ENCODE measurements at regions not wholly inside any gene's neighbourhood (a gene's known extent, or its start where the extent isn't known, plus 50 kb on each side); places are given as distances from the start of the nearest gene placed in this dataset.

DNA sequence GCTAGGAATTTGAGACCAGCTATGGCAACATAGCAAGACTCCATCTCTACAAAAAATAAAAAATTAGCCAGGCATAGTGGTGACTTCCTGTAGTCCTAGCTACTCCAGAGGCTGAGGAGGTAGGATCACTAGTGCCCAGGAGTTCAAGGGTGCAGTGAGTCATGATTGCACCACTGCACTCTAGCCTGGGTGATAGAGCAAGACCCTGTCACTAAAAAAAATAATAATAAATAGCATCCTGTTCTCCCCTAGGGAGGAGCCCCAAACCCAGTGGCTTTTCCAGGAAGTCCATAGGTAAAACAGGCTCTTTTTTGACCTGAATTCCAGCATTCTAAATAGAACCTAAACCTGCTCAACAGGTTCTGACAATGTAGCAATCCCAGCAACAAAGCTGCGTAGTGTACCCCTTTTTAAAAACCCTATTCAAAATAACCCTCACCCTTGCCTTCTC is 192.0 kb downstream of the ALDH8A1 start:
- FAIRE-seq (no peak), ATAC-seq (no peak)
- TF ChIP-seq ZEB2 (IDR thresholded peaks at IDR 0.05): no peak
- TF ChIP-seq RNF219 (CRISPR knock-in tag; IDR thresholded peaks at IDR 0.05): no peak
- TF ChIP-seq, protein P1, sequence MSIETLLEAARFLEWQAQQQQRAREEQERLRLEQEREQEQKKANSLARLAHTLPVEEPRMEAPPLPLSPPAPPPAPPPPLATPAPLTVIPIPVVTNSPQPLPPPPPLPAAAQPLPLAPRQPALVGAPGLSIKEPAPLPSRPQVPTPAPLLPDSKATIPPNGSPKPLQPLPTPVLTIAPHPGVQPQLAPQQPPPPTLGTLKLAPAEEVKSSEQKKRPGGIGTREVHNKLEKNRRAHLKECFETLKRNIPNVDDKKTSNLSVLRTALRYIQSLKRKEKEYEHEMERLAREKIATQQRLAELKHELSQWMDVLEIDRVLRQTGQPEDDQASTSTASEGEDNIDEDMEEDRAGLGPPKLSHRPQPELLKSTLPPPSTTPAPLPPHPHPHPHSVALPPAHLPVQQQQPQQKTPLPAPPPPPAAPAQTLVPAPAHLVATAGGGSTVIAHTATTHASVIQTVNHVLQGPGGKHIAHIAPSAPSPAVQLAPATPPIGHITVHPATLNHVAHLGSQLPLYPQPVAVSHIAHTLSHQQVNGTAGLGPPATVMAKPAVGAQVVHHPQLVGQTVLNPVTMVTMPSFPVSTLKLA (conservative IDR thresholded peaks at IDR 0.05): no peak
- TF ChIP-seq, protein P2, sequence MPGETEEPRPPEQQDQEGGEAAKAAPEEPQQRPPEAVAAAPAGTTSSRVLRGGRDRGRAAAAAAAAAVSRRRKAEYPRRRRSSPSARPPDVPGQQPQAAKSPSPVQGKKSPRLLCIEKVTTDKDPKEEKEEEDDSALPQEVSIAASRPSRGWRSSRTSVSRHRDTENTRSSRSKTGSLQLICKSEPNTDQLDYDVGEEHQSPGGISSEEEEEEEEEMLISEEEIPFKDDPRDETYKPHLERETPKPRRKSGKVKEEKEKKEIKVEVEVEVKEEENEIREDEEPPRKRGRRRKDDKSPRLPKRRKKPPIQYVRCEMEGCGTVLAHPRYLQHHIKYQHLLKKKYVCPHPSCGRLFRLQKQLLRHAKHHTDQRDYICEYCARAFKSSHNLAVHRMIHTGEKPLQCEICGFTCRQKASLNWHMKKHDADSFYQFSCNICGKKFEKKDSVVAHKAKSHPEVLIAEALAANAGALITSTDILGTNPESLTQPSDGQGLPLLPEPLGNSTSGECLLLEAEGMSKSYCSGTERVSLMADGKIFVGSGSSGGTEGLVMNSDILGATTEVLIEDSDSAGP (CRISPR knock-in tag; IDR thresholded peaks at IDR 0.05): no peak
- TF ChIP-seq, protein P3, sequence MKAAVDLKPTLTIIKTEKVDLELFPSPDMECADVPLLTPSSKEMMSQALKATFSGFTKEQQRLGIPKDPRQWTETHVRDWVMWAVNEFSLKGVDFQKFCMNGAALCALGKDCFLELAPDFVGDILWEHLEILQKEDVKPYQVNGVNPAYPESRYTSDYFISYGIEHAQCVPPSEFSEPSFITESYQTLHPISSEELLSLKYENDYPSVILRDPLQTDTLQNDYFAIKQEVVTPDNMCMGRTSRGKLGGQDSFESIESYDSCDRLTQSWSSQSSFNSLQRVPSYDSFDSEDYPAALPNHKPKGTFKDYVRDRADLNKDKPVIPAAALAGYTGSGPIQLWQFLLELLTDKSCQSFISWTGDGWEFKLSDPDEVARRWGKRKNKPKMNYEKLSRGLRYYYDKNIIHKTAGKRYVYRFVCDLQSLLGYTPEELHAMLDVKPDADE (conservative IDR thresholded peaks at IDR 0.05; ENCODE audit: control insufficient read depth, low read depth, low read length): no peak
- TF ChIP-seq OTX1 (CRISPR knock-in tag; IDR thresholded peaks at IDR 0.05): no peak
- TF ChIP-seq XRCC5 (IDR thresholded peaks at IDR 0.05; ENCODE audit: low read depth, low read length): no peak
- TF ChIP-seq RBM25 (IDR thresholded peaks at IDR 0.05; ENCODE audit: low read depth, low read length, severe bottlenecking): no peak
- no peak for TF ChIP-seq DDX20 (tag; IDR thresholded peaks at IDR 0.05; ENCODE audit: low read depth)
- no peak for TF ChIP-seq ELF1 (tag; IDR thresholded peaks at IDR 0.05)
- TF ChIP-seq CSDE1 (IDR thresholded peaks at IDR 0.05): no peak
- no peak for TF ChIP-seq EGR1 (conservative IDR thresholded peaks at IDR 0.05)
- no peak for TF ChIP-seq ZC3H8 (IDR thresholded peaks at IDR 0.05)
- TF ChIP-seq, protein P4, sequence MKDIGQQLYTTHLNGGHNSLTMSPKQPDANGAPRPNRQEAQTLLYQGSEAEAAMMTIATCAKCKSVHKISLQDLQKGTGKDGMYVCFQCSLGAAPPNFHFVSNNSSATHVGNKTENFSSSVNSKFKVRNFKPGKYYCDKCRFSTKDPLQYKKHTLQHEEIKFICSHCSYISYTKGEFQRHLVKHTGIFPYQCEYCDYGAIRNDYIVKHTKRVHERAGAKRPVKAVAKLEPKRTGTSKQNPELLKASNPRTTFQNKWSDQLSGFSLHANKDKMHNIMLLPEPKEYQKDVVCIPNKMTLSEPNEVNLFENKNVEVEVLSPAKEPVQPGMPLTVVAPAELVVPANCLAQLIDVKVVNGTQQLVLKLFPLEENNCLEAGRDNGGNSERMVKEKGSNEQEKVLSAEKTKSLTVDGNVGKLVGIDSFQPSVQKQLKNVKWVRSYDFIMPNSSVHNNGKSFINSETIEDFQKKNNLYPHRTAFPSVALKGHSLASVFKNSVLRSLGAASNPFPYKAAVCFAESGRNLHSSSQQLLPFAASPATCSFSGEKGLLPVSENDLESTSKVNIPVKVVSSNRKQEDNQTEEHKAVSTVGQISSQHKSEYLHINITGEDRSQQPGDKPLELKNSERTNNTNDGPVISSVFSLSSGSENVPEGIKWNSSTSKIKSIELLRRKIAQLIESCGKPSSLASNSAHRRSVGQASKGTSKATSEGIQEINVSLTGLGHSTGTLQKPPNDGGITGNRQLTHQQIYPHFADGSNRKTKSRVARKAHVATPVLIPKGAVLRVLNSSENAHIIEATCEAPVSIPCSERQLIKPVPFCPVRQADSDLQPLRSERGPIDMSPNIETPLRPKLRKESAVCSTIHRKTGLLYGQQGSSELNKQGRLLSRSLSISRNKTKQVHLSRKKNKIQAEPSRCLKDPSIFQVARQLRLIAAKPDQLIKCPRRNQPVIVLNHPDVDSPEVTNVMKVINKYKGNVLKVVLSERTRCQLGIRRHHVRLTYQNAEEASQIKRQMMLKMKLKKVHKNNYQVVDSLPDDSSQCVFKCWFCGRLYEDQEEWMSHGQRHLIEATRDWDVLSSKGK (CRISPR knock-in tag; IDR thresholded peaks at IDR 0.05): no peak

More for the DNA sequence above, 192.0 kb downstream of the ALDH8A1 start:
- H3K4me1 ChIP-seq (replicated peaks in 1 of 2; ENCODE audit: control insufficient read depth in 2 of 2, insufficient read depth in 2 of 2, low read length in 2 of 2): no peaks in the 10 kb centered on the region
- peaks cover 0 to 33% of the 10 kb centered on the region in 2 experiments; a peak in 4 of 5 replicates for H3K27me3 ChIP-seq (ENCODE audit: control insufficient read depth in 2 of 2, insufficient read depth in 2 of 2, low read length in 2 of 2)
- no peaks in the 10 kb centered on the region for H3K9me3 ChIP-seq (replicated peaks; ENCODE audit: control insufficient read depth, insufficient read depth, low read depth, low read length)
- in situ Hi-C loops (cut with MboI) (no loop called here), intact Hi-C loops (cut with micrococcal nuclease) (no loop called here)
- H3K36me3 ChIP-seq (ENCODE audit: control insufficient read depth, insufficient read depth, low read length): no peaks in the 10 kb centered on the region
- 0% methylated on average over 1 of the region's 1 CpG for WGBS (ENCODE audit: insufficient coverage, low coverage, missing lambda C conversion rate)
- no peaks in the 10 kb centered on the region for H3K9me1 ChIP-seq (ENCODE audit: control insufficient read depth, insufficient read depth, low read length)
- DNase-seq (ENCODE audit: extremely low read depth in 1 of 4, low spot score in 3 of 4): no peak
- CTCF ChIA-PET (ENCODE audit: low intra/inter-chr PET ratio): no interaction called here
- no peak overlapping the region for H2AFZ ChIP-seq (ENCODE audit: low read depth, low read length)
- H3K79me2 ChIP-seq (ENCODE audit: control insufficient read depth, insufficient read depth, low read length): no peaks in the 10 kb centered on the region
- POLR2A ChIA-PET: no interaction called here
- no peaks in the 10 kb centered on the region for H4K20me1 ChIP-seq (replicated peaks; ENCODE audit: control insufficient read depth, insufficient read depth, low read length)
- no peak overlapping the region for H3K27ac ChIP-seq (ENCODE audit: extremely low read depth, low read depth, low read length)
- H3K4me3 ChIP-seq: no peak overlapping the region
- H3K4me2 ChIP-seq (ENCODE audit: insufficient read depth, low read length): no peak overlapping the region
- no TSS peak for BruUV-seq (replicated peaks)
- no peak overlapping the region for H3K9ac ChIP-seq (ENCODE audit: insufficient read depth in 1 of 2, low read depth in 2 of 2, low read length in 2 of 2)
